Neuron (in vitro differentiated cells): ENCODE measurements at regions not wholly inside any gene's neighbourhood (a gene's known extent, or its start where the extent isn't known, plus 50 kb on each side); places are given as distances from the start of the nearest gene placed in this dataset.

Experiments
- H2AFZ ChIP-seq: one replicate; pipeline ENCODE4 v1.6.1; 2013; ENCODE audit warnings: low read depth, mild to moderate bottlenecking, inconsistent platforms, low read length, moderate library complexity
- H3K27me3 ChIP-seq: one replicate; pipeline ENCODE4 v1.6.1; 2013; ENCODE audit warnings: low read length; ENCODE audit not compliant: insufficient read depth
- H3K36me3 ChIP-seq: one replicate; pipeline ENCODE4 v1.6.1; 2013; ENCODE audit warnings: low read length; ENCODE audit not compliant: insufficient read depth
- H3K4me1 ChIP-seq: one replicate; pipeline ENCODE4 v1.6.1; 2013; ENCODE audit warnings: low read length; ENCODE audit not compliant: insufficient read depth
- H3K4me3 ChIP-seq: 2 replicates; pipeline ENCODE4 v1.5.1; 2013; ENCODE audit warnings: mild to moderate bottlenecking, low read length, moderate library complexity
- H3K9me3 ChIP-seq: one replicate; pipeline ENCODE4 v1.6.1; 2013; ENCODE audit warnings: low read length

DNA sequence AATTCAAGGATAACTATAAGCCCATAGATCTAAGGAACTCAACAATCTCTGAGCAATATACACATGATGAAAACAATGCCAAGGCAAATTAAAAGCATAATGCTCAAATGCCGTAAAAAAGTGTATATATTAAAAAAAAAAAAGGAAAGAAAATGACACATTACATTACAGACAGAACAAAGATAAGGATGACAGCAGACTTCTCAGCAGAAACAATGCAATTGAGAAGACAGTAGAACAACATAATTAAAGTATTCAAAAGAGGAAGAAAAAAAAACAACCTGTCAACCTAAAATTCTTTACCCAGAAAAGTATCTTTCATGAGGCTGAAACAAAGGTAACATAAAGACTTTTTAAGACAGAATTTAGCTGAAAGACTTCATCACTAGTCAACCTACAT, 591.7 kb downstream of the ZNF608 start:
- no peak overlapping the region for H2AFZ ChIP-seq
- H3K36me3 ChIP-seq: no peaks in the 10 kb centered on the region
- no peaks in the 10 kb centered on the region for H3K27me3 ChIP-seq
- peaks cover 12% of the 10 kb centered on the region for H3K9me3 ChIP-seq
- no peaks in the 10 kb centered on the region for H3K4me1 ChIP-seq
- H3K4me3 ChIP-seq: no peak overlapping the region

DNA sequence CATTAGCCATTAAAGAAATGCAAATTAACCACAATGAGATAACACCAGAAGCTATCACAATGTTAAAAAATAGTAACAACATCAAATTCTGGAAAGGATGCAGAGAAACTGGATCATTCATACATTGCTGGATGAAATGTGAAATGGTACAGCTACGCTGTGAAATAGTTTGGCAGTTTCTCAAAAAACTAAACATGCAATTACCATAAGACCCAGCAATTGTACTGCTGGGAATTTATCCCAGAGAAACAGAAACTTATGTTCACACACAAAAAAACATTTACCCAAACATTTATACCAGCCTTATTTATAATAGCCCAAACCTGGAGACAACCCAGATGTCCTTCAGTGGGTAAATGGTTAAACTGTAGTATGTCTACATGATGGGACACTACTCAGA, 592.9 kb downstream of the ZNF608 start:
- H3K27me3 ChIP-seq: no peaks in the 10 kb centered on the region
- no peak overlapping the region for H2AFZ ChIP-seq
- peaks cover 12% of the 10 kb centered on the region for H3K9me3 ChIP-seq
- no peaks in the 10 kb centered on the region for H3K4me1 ChIP-seq
- no peak overlapping the region for H3K4me3 ChIP-seq
- H3K36me3 ChIP-seq: no peaks in the 10 kb centered on the region

DNA sequence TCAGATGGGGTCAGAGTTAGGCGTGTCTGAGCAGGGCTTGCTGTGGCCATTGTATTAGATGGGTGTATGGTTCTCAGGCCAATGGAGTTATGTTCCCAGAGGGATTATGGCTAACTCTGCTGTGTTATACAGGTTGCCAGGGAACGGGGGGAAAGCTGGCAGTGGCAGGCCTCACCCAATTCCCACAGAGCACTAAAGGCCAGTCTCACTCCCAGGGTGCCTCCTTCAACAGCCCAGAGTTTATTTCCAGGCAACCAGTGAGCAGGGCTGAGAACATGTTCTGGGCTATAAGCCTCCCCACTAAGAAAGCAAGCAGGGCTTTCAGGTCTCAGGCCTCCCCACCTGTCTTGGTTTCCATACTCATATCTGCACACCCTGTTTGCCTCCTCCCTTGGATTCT, 597.9 kb downstream of the ZNF608 start:
- Histone ChIP-seq H3K27me3 (no peaks in the 10 kb centered on the region), H3K9me3 (peaks cover 6% of the 10 kb centered on the region), H3K4me1 (no peaks in the 10 kb centered on the region), H3K36me3 (no peaks in the 10 kb centered on the region), H3K4me3 (no peak overlapping the region), H2AFZ (no peak overlapping the region)

DNA sequence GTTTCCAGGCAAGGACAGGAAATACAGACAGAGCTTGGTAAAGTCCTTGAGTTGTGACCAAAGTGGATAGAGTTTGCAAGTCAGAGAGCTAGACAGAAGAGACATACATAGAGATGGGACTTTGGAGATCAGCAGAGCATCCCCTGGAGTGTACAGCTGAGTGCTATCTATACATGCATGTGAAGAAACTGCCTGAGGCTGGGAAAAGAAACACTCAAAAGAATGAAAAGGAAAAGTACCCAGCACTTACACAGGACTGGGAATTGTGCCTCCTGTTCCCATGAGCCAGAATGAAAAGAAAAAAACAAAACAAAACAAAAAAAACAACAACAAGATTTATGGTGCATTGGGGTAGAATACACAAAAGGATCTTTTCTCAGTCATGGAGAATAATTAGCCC, 606.4 kb downstream of the ZNF608 start:
- H3K4me3 ChIP-seq: no peak overlapping the region
- no peaks in the 10 kb centered on the region for H3K4me1 ChIP-seq
- no peaks in the 10 kb centered on the region for H3K27me3 ChIP-seq
- no peak overlapping the region for H2AFZ ChIP-seq
- H3K9me3 ChIP-seq: peaks cover 3% of the 10 kb centered on the region
- no peaks in the 10 kb centered on the region for H3K36me3 ChIP-seq

DNA sequence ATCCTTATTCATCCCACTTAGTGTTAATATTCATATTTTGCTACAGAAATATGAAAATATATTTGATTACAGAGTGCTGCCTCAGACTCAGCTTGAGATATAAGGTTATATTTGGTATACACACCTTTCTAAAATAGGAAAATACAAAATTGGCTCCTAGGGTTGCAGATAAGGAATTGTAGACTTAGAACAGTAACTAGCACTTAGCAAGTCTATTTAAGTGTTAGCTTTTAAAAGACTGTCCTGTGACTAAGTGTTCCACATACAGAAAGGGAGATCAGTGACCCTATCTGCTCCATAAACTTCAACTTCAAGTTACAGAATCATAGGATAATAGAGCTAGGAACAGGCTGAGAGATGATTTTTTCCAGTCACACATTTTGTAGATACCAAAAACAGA, 607.0 kb downstream of the ZNF608 start:
- no peaks in the 10 kb centered on the region for H3K36me3 ChIP-seq
- no peak overlapping the region for H3K4me3 ChIP-seq
- no peak overlapping the region for H2AFZ ChIP-seq
- H3K4me1 ChIP-seq: no peaks in the 10 kb centered on the region
- H3K27me3 ChIP-seq: no peaks in the 10 kb centered on the region
- H3K9me3 ChIP-seq: peaks cover 3% of the 10 kb centered on the region

DNA sequence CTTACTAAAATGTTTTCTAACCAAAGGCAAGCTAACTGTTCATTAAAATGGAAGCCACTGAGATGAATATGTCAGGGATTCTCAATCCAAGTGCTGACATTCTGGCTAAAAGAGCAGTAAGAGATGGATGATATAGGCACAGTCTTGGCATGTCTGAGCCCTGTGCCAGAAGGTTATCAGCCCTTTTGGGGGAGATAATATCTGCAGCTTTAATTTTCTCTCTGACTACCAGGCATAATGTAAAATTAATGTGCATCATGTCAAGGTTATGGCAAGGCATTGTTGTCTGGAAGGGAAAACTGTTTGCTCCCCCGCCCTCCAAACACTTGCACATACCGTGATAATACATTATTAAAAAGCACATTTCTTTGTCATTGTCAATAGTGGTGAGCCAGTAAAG, 609.8 kb downstream of the ZNF608 start:
- Histone ChIP-seq H3K4me1 (no peaks in the 10 kb centered on the region), H3K27me3 (no peaks in the 10 kb centered on the region), H3K36me3 (no peaks in the 10 kb centered on the region), H3K4me3 (no peak overlapping the region), H2AFZ (no peak overlapping the region), H3K9me3 (peaks cover 3% of the 10 kb centered on the region)

DNA sequence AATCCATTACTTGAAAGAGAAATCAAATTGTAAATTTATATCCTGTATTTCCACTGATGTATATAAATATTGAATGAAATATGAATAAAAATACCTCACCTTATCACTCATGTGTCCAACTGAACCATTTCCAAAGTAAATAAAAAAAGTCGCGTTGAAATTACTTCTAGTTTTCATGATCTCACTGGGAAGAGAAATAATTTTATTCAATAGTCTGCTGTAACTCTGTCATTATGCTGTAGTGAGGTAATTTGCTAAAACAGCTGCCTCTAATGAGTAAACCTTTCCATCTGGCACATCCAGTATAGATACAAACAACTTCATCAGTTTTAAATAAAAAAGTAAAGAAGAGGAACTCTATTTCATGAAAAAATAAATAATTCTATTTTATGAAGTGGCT, 611.5 kb downstream of the ZNF608 start:
- Histone ChIP-seq H3K4me3 (no peak overlapping the region), H3K27me3 (no peaks in the 10 kb centered on the region), H3K4me1 (peaks cover 1% of the 10 kb centered on the region), H3K36me3 (no peaks in the 10 kb centered on the region), H3K9me3 (no peaks in the 10 kb centered on the region), H2AFZ (no peak overlapping the region)

DNA sequence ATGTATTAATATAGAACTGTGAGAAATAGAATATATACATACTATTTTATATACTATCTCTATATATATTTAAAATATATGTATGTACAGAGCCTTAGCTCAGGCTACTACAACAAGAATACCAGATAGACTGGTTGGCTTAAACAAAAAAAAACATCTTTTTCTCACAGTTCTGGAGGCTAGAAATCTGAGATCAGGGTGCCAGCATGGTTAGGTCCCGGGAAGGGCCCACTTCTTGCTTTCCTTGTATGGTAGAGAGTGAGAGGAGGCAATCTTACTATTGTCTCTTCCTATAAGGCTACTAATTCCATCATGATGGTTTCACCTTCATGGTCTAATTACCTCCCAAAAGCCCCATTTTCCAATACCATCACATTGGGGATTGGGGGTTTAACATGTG, 613.0 kb downstream of the ZNF608 start:
- Histone ChIP-seq H3K27me3 (no peaks in the 10 kb centered on the region), H3K4me3 (no peak overlapping the region), H3K9me3 (no peaks in the 10 kb centered on the region), H2AFZ (no peak overlapping the region), H3K36me3 (no peaks in the 10 kb centered on the region), H3K4me1 (peaks cover 14% of the 10 kb centered on the region)

DNA sequence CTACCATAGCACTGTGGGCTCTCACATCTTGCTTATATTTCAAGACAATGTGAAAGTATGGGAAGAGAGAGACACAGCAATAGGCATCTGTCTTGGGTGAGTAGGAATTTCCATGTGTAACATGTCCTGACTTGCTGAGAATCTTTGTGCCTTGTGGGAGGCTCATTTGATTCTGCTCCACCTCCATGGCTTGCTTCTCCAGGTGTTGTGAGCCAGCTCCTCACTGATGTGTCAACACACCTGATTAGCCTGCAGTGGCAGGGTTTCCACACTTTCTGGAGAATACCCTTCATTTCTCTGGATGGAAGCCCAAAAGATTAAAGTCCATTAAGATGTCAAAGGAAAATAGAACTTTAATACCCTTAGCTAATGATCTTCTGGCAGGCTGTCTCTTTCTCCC, 613.6 kb downstream of the ZNF608 start:
- Histone ChIP-seq H3K9me3 (no peaks in the 10 kb centered on the region), H2AFZ (no peak overlapping the region), H3K36me3 (no peaks in the 10 kb centered on the region), H3K4me1 (peaks cover 20% of the 10 kb centered on the region), H3K27me3 (no peaks in the 10 kb centered on the region), H3K4me3 (no peak overlapping the region)

DNA sequence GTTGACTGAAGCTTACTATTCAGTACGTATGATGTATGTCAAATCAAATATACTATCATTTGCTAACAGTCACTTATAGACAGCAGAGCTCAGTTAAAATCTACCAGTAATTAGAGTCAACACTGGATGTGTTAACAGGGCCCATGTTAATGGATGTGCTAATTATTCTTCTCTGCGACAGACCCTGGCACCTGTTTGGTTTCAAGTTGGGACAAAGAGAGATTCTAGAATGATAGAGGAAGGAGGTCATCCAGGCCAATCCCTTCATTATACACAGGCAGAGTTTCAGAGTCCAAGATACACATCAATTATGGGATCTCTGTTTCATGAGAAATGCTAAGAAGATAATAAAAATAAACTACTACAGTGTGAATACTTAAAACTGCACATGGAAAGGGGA, 615.0 kb downstream of the ZNF608 start:
- H3K36me3 ChIP-seq: no peaks in the 10 kb centered on the region
- no peaks in the 10 kb centered on the region for H3K27me3 ChIP-seq
- H2AFZ ChIP-seq: no peak overlapping the region
- no peak overlapping the region for H3K4me3 ChIP-seq
- no peaks in the 10 kb centered on the region for H3K9me3 ChIP-seq
- H3K4me1 ChIP-seq: peaks cover 31% of the 10 kb centered on the region

DNA sequence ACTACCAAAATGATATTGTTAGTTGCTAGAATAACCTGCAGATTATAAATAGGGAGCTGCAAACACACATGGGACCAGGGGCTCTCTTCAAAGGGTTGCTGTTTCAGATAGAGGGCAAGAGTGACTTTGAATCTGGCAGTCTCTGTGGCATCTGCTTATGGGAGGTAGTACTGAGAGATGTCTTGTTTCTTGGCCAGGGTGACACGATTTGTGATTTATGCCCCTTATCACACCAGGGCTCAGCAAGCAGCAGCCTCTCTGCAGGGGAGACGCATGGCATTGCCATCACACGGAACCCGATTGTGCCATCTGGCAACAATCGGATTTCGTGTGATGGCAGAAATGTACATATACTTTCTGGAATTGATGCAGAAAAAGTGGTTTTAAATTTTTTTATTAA, 615.6 kb downstream of the ZNF608 start:
- Histone ChIP-seq H3K36me3 (no peaks in the 10 kb centered on the region), H2AFZ (no peak overlapping the region), H3K4me1 (peaks cover 35% of the 10 kb centered on the region)

DNA sequence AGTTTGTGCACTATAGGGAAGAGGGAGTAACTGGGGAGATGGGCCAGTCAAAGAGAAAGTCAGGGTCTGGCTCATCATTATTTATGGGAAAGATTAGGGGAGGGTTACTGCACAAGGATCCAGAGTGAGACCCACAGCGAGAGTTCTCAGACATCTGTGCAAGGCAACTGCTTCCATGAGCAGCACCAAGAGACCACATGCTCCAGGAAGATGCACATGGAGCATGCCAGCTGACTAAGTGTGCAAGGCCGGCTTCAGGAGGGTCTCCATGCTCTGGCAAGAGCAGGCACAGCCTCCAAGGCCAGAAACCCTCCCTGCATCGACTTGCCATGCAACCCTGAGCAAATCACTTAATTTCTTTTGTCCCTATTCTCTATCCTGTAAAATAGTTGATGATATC, 616.9 kb downstream of the CSNK1G3 start:
- no peaks in the 10 kb centered on the region for H3K36me3 ChIP-seq
- H3K9me3 ChIP-seq: no peaks in the 10 kb centered on the region
- H3K4me1 ChIP-seq: peaks cover 47% of the 10 kb centered on the region

More for the DNA sequence above, 615.6 kb downstream of the ZNF608 start:
- Histone ChIP-seq H3K4me3 (no peak overlapping the region), H3K9me3 (no peaks in the 10 kb centered on the region), H3K27me3 (no peaks in the 10 kb centered on the region)

DNA sequence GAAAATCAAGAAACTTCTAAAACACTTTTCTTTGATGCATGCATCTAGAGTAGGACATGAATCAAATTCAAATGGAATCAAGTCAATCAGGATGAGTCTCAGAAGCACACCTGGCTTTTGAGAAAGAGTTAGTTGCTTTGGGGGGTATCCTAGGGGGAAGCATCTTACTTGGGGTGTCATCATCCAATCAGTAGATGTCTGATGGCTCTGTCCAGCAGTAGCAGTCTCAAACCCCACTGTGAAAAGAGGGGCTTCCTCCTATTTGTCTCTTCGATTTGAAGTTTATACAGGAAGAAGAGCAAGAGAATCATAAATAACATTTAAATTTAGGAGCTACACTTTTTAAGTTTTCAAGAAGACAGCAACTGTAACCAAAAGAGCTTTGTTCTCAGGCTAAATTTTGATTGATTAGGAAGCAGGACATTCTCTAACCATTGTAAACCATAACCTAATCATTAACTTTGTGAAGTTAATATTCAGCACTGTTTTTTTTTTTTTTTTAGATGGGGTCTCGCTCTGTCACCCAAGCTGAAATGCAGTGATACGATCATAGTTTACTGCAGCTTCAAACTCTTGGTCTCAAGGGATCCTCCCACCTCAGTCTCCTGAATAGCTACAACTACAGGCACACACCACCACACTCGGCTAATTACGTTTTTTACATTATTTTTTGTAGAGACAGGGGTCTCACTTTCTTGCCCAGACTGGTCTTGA, 614.7 kb downstream of the CSNK1G3 start:
- H3K4me3 ChIP-seq: no peak overlapping the region

More for the DNA sequence above, 616.9 kb downstream of the CSNK1G3 start:
- H3K4me3 ChIP-seq: no peak overlapping the region
- peak overlapping the region; percentile 41 for H2AFZ ChIP-seq
- H3K27me3 ChIP-seq: no peaks in the 10 kb centered on the region

DNA sequence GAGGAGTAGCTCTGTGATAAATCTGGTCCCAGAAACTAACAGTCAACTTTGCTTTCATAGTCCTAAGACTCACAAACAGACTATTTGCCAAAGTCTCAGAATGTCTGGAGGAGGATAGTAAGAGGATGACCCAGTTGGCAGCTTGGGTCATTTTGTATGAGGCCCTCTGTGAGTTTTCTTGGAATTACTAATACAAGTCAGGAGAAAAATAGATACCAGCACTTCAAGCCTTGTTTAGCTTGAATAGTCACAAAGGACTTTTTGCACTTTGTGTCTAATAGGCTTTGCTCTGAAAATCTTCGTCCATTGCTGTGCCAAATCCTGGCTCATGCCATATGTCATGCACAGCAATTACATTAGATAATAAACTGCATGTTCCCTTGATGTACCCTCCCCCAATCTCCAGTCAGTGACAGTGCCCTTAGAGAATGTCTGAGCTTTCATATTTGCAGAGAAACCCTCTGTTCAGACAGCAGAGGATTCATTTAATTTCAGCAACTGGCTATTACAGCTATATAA, 612.8 kb downstream of the CSNK1G3 start:
- peaks cover 44% of the 10 kb centered on the region for H3K4me1 ChIP-seq
- no peak overlapping the region for H2AFZ ChIP-seq

More for the DNA sequence above, 614.7 kb downstream of the CSNK1G3 start:
- peaks cover 47% of the 10 kb centered on the region for H3K4me1 ChIP-seq
- H2AFZ ChIP-seq: no peak overlapping the region
- H3K36me3 ChIP-seq: no peaks in the 10 kb centered on the region
- H3K9me3 ChIP-seq: no peaks in the 10 kb centered on the region
- no peaks in the 10 kb centered on the region for H3K27me3 ChIP-seq

More for the DNA sequence above, 612.8 kb downstream of the CSNK1G3 start:
- no peaks in the 10 kb centered on the region for H3K36me3 ChIP-seq
- H3K4me3 ChIP-seq: no peak overlapping the region
- H3K27me3 ChIP-seq: no peaks in the 10 kb centered on the region
- H3K9me3 ChIP-seq: no peaks in the 10 kb centered on the region
